ENCODE measurements at regions not wholly inside any gene's neighbourhood (a gene's known extent, or its start where the extent isn't known, plus 50 kb on each side); places are given as distances from the start of the nearest gene placed in this dataset.
A peak's percentile ranks its signal among the peaks of the same experiment; 100 is the strongest.

DNA sequence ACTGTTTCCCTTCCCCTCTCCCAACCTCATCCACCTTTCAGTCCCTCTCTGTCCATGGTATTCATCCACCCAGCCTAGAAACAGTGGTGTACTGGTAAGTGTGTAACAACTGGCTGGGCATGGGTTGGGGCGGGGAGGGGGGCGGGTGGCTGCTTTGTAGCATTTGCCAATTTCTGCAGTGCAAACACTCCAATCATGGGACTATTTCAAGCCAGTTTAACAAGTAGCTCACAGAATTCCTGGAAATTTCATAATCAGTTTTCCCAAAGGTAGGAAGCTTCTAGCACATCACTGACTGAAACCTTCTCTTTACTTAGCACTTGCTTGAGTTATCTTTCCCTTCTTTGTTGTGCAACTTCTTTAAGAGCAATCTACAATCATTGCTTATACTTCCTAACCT is 100.8 kb upstream of the WASF3 start:
- DNase-seq (ENCODE audit: missing footprints) (no peak), ATAC-seq (peak; percentile 4)
- intact Hi-C loops (cut with DNase I), result loop anchor here (5.0 kb wide), 1 partner anchor 34 kb away; no protein-coding TSS in a partner anchor

DNA sequence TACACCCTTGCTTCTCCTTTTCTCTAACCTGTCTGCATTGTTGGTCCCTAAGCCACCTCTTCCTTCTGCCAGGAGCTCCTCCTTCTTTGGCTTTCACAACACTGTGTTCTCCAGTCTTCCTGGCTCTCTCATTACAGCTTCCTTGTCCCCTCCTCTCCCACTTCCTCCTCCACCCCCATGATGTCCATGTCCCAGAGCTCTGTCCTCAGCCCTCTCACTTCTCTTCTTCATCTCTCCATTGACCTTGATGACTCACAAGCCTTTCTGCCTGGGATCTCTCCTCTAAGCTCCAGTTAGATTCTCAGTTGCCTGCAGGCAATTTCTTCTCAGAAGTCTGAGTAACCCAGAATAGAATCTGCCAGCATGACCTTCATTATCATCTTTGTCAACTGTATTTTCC is 100.3 kb upstream of the WASF3 start:
- DNase-seq (ENCODE audit: missing footprints) (no peak), ATAC-seq (no peak)
- intact Hi-C loops (cut with DNase I), result loop anchor here (5.0 kb wide), 1 partner anchor 35 kb away; no protein-coding TSS in a partner anchor

DNA sequence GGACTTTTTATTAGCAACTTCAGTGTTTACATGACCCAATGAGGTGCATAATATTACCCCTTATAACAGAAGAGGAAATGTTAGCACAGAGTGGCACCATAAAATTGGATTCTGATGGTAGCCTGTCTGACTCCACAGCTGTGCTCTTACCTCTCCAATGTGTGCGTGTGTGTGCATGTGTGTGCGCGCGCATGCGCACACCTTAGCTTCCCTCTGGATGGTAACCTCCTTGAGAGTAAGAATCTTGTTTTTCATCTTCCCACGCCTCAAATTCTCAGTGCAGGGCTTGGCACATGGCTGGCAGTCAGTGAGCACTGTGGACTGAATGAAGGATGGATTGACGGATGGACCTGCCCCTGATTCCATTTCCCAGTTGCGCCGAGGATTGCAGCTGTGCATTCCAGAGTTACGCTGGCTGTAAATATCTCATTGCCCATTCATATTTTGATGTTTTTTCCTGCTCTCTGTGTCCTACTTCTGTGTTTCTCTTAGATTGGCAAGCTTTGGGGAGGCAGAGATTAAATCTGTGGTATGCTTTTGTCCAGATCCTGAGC is 99.2 kb upstream of the WASF3 start:
- DNase-seq (ENCODE audit: missing footprints) (no peak), ATAC-seq (no peak)
- intact Hi-C loops (cut with DNase I), result loop anchor here (5.0 kb wide), 1 partner anchor 36 kb away; no protein-coding TSS in a partner anchor

DNA sequence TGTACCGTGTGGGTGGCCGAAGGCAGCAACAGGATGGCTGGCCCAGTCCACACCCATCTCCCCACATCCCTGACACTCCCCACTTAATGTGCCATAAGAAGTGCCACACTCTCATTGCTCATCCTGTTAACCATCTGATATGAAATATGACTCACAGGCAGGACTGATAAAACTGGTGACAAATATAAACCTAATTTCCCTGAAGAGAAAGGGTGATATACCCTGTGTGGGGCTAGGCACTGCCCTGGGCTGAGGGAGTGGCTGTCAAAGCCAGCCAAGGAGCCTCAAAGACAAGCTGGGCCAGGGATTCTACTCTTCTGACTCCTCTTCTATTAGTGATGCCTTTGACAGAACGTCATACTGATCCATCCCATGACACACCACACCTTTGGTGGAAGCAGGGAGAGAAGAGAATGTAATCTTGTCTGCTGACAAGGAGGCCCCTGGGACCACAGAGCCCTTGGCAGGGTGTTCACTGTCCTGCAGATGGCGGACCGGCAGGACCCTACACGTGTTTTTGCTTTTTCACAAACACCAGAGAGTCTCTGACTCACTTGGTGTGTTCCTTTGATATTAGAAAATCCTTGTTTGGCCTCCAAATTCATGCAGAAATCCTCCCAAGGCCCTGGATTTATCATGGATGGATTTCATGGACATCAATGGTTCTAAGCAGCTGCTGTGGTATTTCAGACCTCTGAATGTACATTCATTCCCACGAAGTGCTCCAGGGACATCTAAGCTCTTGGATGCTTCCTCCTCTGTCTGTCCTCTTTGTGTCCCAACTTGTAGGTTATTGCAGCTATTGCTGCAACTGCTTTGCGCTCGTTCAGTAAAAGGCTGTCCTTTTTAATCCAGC is 98.0 kb upstream of the WASF3 start:
- peak; percentile 74 for ATAC-seq
- intact Hi-C loops (cut with DNase I), result loop anchor here (5.0 kb wide), 1 partner anchor 37 kb away; no protein-coding TSS in a partner anchor
- peak; percentile 80 for DNase-seq (ENCODE audit: missing footprints)

DNA sequence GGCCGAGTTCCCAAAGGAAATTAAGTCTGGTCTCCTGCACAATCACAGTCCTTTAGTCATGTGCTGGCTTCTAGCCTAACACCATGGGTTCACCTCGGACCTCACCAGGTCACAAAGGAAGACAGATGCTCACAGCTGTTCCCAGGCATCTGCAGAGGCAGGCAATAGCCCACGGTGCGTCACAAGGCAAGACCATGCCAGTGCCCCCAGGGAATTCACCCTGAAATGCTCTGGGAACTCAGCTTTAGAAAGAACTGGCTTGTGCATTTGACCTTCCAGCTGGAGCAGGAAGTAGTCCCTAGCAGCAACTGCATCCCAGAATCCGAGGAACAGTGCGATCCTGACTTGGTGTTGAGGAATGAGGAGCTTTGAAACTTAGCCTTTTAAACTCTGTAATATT is 96.8 kb upstream of the WASF3 start:
- ATAC-seq, result peak; percentile 86
- intact Hi-C loops (cut with DNase I), result no loop called here
- DNase-seq (ENCODE audit: missing footprints), result peak; percentile 91

DNA sequence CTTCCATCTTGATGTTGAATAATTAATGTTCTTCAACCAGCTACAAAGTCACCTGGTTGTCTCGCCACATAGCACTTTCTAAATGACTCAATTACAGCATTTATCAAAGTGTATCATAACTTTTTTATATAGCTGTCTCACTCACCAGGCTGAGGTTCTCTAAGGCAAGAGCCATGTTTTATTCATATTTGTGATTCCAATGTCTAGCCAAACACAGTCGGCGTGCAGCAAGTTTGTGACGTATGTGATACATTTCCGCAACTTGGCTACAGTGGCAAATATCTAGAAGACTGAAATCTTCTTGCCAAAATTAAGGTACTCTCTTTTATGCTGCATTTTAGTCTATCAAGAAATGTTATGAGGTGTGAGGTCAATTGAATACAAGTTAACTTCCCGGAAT is 94.2 kb upstream of the WASF3 start:
- DNase-seq (ENCODE audit: missing footprints) (no peak), ATAC-seq (no peak)
- intact Hi-C loops (cut with DNase I), result no loop called here

DNA sequence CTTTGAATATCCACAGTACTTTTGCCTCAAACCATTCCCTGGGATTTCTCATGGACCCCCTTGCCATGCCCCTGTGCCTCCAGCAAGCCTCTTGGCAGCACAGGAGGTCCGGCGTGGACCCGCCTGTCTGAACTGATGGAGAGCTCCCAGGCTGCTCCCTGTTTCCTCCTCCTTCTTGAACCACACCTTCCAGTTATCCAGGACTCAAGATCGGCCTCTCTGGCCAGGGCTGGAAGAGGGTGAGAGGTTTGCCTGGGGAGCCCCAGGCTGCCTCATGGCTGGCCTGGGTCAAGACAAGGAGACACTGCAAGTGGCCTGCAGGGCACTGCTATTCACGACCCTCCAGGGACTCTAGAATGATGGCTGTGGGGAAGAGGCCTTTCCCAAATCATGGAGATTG is 93.6 kb upstream of the WASF3 start:
- intact Hi-C loops (cut with DNase I), result no loop called here
- no peak for DNase-seq (ENCODE audit: missing footprints)
- no peak for ATAC-seq

DNA sequence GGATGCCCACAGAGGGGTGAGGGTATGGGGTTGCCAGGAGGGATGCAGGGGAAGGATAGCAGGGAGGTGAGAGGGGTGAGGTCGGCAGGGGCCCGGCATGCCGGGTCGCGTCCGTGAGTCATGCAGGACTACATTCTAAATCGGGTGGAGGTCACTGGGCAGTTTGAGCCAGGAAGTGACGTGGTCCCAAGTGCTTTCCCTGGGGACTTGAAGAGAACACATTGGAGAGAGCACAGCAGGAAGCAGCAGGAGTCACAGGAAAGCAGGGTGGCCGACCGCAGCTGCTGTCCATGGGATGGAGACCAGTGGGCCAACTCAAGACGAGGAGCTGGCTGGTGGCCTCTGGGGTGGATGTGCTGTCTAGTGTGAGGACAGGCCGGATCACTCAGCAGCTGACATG is 92.0 kb upstream of the WASF3 start:
- intact Hi-C loops (cut with DNase I), result no loop called here
- DNase-seq (ENCODE audit: missing footprints), result peak; percentile 82
- peak; percentile 48 for ATAC-seq

DNA sequence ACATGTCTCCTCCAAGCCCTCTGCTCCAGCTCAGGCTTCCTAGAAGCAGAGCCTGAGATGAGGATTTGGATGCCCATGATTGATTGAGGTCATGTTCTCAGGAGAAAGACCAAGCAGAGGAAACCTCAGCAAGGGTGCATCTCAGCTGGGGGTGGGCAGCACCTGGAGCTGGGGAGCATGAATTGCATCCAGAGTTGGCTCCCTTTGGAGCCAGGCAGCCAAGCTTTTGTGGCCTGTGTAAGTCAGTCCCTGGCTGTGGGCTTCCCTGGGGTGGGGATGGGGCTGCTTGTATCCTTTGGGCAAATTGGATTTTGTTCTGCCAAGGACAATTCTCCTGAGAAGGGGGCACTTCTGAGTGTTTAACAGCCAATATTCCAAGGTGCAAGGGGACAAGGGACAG is 91.5 kb upstream of the WASF3 start:
- ATAC-seq, result no peak
- intact Hi-C loops (cut with DNase I), result no loop called here

DNA sequence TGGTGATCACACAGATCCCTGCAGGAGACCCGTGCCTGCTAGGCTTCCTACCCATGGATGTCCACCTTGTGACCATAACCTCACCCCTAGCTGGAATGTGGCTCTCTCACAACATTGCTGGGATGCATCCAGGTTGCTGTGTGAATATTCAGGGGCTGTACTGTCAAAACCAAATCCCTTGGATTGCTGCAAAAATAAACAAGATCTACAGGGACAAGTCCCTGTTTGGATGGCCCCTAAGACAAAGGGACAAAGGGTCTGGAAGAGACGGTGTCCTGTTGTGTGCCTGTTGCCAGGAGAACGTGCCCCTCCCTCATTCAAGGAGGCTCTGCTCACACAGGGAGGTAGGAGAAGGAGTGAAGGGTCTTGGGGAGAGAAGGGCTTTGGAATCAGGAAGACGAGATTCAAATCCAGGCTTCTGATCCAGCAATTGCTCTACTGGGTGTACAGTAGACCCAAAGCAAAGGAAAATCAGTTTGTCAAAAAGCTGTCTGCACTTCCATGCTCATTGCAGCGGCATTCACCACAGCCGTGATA is 89.2 kb upstream of the WASF3 start:
- ATAC-seq, result no peak
- intact Hi-C loops (cut with DNase I), result no loop called here
- no peak for DNase-seq (ENCODE audit: missing footprints)

More for the DNA sequence above, 91.5 kb upstream of the WASF3 start:
- no peak for DNase-seq (ENCODE audit: missing footprints)

DNA sequence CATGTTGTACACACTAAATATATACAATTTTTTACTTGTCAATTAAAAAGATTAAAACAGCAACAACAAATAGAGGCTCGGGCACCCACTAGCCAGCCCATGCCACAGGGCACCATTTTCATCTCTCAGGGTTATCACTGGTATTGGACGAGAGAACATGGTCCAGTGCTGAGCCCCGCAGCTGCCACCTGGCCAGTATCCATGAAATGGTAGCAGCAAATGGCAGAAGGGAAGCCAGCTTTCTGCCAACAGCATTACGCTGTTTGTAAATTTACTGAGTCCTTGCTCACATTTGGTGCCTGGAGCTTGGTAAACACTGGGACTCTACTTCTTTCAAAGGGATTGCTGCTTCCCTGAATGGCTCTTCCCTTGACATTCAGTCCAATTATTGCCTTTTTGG is 87.9 kb upstream of the WASF3 start:
- no peak for ATAC-seq
- intact Hi-C loops (cut with DNase I), result no loop called here
- no peak for DNase-seq (ENCODE audit: missing footprints)

DNA sequence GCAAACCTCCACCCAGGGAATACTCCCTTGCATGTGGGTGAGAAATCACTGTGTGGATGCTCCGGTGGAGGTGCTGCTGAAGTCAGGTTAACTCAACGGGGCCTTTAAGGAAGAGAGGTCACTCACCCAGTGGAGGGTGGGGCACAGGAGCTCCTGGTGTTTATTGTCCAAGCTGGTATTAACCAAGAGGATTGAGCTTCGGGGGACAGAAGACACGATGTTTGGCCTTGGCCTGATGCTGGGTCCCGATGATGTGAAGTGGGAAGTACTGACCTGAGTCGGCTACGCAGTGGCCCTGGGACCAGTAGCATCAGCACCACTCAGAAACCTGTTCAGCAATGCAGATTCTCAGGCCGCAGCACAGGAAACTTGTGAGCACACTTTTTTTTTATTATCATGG is 85.7 kb upstream of the WASF3 start:
- intact Hi-C loops (cut with DNase I), result no loop called here
- DNase-seq (ENCODE audit: missing footprints), result no peak
- no peak for ATAC-seq

DNA sequence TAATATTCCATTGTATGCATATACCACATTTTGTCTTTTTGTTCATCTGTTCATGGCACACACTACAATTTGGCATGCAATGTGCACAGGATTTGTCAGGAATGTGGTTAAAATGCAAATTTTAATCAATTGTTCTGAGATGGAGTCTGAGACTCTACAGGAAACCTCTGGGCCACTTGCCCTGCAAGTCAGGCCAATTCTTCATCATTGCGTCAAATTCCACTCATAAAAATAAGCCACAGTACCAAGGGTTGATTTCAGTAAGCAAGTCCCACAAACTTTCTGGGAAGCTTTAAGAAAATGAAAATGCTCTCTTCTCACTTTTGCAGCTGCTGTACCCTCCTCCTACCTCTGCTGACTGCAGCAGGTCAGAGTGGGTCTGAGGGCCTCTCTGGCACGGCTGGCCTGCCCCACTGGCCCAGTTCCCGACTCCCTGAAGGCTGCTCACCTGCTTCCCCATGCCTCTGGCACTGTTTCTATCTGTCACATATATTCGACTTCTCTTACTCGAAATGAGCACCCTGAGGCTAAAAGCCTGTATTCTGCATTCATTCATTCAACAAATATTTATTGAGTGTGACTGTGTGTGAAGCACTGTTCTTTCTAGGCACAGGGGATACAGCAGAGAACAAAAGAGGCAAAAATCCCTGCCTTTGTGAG is 83.8 kb upstream of the WASF3 start:
- intact Hi-C loops (cut with DNase I), result no loop called here
- DNase-seq (ENCODE audit: missing footprints), result no peak
- ATAC-seq, result no peak

DNA sequence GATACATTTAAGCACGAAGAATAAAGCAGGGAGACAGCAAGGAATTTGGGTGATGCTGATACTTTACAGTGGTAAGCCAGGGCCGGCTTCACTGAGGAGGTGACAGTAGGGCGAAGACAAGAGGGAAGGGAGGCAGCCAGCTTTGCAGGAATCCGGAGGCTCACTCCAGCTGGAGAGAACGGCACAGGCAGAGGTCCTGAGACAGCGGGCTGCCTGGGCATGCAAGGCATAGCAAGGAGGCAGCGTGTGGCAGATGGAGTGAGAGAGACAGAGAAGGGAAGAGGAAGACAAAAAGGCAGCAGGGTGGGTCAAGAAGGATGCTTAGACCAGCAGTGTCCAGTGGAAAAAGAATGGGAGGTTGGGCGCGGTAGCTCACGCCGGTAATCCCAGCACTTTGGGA is 83.2 kb upstream of the WASF3 start:
- ATAC-seq (no peak), DNase-seq (ENCODE audit: missing footprints) (no peak)
- intact Hi-C loops (cut with DNase I), result no loop called here

DNA sequence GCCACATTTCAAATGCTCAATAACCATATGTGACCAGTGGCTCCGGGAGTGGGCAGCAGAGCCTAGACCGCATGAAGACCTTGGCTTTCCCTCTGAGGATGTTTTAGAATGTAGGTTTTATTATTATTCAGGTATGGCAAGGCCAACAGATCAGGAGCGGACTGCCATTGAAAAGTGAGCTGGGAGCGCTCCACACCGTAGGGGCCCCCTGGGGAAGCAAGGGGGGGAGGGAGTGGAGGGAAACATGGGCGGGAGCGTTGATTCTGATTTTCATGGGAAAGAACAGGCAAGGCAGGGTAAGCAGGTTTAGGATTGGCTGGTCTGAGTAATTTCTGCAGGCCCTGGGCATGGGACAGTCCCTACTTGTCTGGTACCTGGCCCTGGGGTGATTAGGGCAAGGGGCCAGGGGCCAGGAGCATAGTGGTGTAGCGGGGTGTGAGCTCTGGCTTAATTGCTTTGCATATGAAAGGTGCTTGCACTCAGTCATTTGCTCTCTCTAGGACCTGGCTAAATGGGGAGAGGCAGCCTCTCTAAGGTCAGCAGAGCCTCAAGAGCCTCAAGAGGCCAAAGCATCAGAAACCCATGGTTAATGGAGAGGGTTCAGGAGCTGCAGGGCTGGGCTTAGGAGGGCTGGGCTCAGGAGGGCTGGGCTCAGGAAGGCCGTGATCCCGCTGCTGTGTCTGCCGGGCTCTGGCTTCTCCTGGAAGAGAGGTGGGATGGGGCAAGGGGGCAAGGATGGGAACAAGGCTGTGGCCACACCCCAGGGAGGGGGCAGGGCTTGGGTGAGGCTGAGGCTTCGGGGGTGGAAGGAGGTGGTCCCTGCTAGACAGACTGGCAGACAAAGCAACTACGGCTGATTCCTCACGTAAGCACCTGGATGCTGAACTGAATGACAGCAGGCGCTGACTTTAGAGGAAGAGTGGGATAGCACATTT is 82.0 kb upstream of the WASF3 start:
- DNase-seq (ENCODE audit: missing footprints) (no peak), ATAC-seq (peak; percentile 23)
- intact Hi-C loops (cut with DNase I), result no loop called here

DNA sequence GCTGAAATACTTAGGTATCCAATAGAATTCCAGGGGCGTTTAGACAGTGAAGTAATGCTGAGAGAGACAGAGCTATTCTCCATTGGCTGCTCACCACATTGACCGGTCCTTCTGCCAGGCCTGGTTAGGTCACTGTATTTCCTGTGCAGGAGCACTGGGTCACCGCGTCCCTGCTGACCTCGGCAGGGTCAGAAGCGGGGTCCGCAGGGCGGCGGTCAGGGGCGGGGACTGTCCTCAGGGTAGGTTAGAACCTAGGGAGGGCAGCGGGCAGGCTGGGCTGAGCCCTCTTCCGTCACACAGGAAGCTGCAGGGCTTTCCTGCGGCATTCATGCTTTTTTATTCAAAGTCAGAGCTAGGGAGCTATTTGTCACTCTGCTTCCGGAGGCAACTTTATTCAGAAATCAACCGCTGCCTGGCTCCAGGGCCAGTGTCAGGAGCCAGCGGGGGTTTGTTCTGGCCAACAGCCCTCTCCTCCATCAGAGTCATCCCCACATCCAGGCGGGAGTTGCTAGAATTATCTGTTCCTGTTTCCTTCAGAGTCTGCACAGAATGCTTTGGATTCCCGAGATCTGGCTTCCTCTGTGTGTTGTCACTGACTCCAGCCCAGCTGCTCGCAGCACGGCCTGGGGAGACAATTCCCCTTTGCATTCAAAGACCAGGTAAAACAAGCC is 81.2 kb upstream of the WASF3 start:
- intact Hi-C loops (cut with DNase I), result no loop called here
- peak; percentile 78 for ATAC-seq
- no peak for DNase-seq (ENCODE audit: missing footprints)

DNA sequence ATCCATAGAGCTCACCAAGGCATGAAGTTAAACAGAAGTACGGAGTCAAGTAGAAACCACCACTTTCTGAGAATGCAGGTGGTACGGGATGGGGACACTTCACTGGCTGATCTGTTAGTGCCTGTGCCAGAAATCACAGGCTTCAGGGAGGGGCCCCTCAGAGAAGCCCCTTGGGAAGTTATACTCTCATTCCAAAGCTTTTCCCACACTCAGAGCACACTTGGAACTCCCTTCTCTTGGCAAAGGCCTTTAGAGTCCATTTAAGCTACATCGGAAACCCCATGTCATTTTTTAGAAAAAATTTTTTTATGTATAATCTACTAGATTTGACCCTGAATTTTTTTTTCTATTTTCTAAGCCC is 80.7 kb upstream of the WASF3 start:
- peak; percentile 75 for ATAC-seq
- no peak for DNase-seq (ENCODE audit: missing footprints)
- intact Hi-C loops (cut with DNase I), result no loop called here

DNA sequence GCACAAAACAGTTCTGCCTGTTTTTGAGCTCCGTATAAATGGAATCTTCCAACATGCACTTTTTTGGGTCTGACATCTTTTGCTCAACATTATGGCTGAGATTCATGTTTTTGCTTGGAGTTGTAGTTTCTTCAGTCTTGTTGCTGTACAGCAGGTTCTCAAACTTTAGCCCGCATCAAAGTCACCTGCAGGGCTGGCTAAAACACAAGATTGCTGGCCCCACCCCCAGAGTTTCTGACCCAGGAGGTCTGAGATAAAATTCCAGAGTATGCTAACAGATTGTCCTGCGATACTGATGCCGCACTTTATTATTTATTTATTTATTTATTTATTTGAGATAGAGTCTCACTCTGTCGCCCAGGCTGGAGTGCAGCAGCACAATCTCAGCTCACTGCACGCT is 79.8 kb upstream of the WASF3 start:
- ATAC-seq, result no peak
- no peak for DNase-seq (ENCODE audit: missing footprints)
- intact Hi-C loops (cut with DNase I), result no loop called here
